ENCODE measurements at regions not wholly inside any gene's neighbourhood (a gene's known extent, or its start where the extent isn't known, plus 50 kb on each side); places are given as distances from the start of the nearest gene placed in this dataset.

DNA sequence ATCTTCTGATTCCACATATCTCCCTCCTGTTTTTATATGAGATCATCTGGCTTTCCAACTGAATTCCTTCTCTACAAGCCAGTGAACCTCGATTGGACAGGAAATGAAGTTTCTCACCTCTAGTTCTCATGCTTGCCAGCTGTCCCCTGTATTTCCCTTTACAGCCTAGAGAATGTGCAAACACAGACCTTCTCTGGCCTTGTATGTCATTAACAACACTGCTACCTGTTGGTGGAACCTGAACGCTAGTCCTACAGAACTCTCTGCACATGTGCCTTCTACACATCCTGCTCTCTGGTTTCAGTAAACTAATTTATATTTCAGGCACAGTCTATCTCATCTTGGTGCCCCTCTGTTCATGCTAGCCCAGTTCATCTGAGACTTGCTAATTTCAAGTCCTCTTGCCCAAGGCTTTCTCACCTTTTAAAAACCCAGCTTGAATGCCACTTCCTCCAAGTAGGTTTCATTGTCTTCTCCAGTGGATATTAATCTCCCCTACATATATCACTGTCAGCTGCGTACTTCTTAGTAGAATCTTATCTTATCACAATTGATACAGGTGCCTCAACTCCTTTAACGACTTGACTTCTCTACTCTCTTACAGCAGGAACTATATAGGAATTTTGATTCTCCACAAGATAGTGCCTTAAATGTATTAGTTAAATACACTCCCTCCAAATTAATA is 549.9 kb downstream of the PLPP3 start:
- no peaks in the 10 kb centered on the region for H3K9me3 Mint-ChIP-seq
- no peaks in the 10 kb centered on the region for H3K9me3 ChIP-seq (ENCODE audit: control insufficient read depth, low read depth, low read length)
- H3K79me2 ChIP-seq (ENCODE audit: insufficient read depth, low read length), result no peaks in the 10 kb centered on the region
- no peak overlapping the region for H3K56ac ChIP-seq (ENCODE audit: insufficient read length, low read depth, low read length)
- no peak overlapping the region for H2AFZ ChIP-seq (ENCODE audit: low read length)
- no peak overlapping the region for H3K9ac ChIP-seq (ENCODE audit: extremely low read depth, insufficient read length, low read length)
- H3K36me3 Mint-ChIP-seq (ENCODE audit: insufficient read depth in 1 of 3, low read depth in 3 of 3), result no peaks in the 10 kb centered on the region
- H2BK120ac ChIP-seq (ENCODE audit: low read depth, low read length, poor library complexity, severe bottlenecking), result no peak overlapping the region
- H3K23me2 ChIP-seq (ENCODE audit: insufficient read length, low read depth, low read length, poor library complexity, severe bottlenecking), result no peaks in the 10 kb centered on the region
- no peak overlapping the region for H3K4ac ChIP-seq (ENCODE audit: low read depth, low read length)
- H3K14ac ChIP-seq (ENCODE audit: insufficient read depth, low read length), result no peak overlapping the region
- no peak overlapping the region for H2BK20ac ChIP-seq (ENCODE audit: low read depth, low read length, poor library complexity, severe bottlenecking)
- H2BK5ac ChIP-seq (ENCODE audit: insufficient read length, low read length), result no peak overlapping the region
- H4K20me1 ChIP-seq (ENCODE audit: control insufficient read depth, insufficient read depth, insufficient read length), result no peaks in the 10 kb centered on the region
- H3K4me1 ChIP-seq (ENCODE audit: insufficient read depth, low read length), result no peaks in the 10 kb centered on the region
- H3K4me1 Mint-ChIP-seq, result no peaks in the 10 kb centered on the region
- no peak overlapping the region for H4K91ac ChIP-seq (ENCODE audit: insufficient read length, low read depth, low read length)
- no peaks in the 10 kb centered on the region for H3K27me3 Mint-ChIP-seq (ENCODE audit: low read depth)
- H3K27ac Mint-ChIP-seq, result no peak overlapping the region
- TF ChIP-seq, protein P1, sequence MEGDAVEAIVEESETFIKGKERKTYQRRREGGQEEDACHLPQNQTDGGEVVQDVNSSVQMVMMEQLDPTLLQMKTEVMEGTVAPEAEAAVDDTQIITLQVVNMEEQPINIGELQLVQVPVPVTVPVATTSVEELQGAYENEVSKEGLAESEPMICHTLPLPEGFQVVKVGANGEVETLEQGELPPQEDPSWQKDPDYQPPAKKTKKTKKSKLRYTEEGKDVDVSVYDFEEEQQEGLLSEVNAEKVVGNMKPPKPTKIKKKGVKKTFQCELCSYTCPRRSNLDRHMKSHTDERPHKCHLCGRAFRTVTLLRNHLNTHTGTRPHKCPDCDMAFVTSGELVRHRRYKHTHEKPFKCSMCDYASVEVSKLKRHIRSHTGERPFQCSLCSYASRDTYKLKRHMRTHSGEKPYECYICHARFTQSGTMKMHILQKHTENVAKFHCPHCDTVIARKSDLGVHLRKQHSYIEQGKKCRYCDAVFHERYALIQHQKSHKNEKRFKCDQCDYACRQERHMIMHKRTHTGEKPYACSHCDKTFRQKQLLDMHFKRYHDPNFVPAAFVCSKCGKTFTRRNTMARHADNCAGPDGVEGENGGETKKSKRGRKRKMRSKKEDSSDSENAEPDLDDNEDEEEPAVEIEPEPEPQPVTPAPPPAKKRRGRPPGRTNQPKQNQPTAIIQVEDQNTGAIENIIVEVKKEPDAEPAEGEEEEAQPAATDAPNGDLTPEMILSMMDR (conservative IDR thresholded peaks at IDR 0.05), result no peak
- no peak overlapping the region for H3K27ac ChIP-seq (ENCODE audit: insufficient read length, low read depth, low read length)
- WGBS (ENCODE audit: extremely low coverage, insufficient read length, low lambda C conversion rate), result no CpG with 5 or more reads among the region's 4 CpGs
- no peak for DNase-seq
- no peak overlapping the region for H3K18ac ChIP-seq (ENCODE audit: insufficient read length, low read depth, low read length)
- H4K8ac ChIP-seq (replicated peaks; ENCODE audit: insufficient read length, low read depth, low read length), result no peak overlapping the region
- no peaks in the 10 kb centered on the region for H3K79me1 ChIP-seq (ENCODE audit: insufficient read depth, low read depth, low read length, poor library complexity, severe bottlenecking)
- H3K23ac ChIP-seq (ENCODE audit: insufficient read length, low read depth, low read length), result no peak overlapping the region
- no peaks in the 10 kb centered on the region for H3K27me3 ChIP-seq (ENCODE audit: insufficient read depth, low read length)
- no peak overlapping the region for H2BK12ac ChIP-seq (ENCODE audit: insufficient read length, low read depth, low read length)
- H3K4me2 ChIP-seq (ENCODE audit: insufficient read depth, insufficient read length, low read length), result no peak overlapping the region
- no peak overlapping the region for H2BK15ac ChIP-seq (ENCODE audit: low read depth, low read length)
- no peak overlapping the region for H4K5ac ChIP-seq (ENCODE audit: insufficient read length, low read depth, low read length)
- no peak overlapping the region for H3K4me3 Mint-ChIP-seq
- H3T11ph ChIP-seq (ENCODE audit: low read length), result no peak overlapping the region
- H2AK5ac ChIP-seq (ENCODE audit: insufficient read length, low read length), result no peak overlapping the region

All from H9 (cell line).